OCI-LY3 (cell line): ENCODE measurements at regions not wholly inside any gene's neighbourhood (a gene's known extent, or its start where the extent isn't known, plus 50 kb on each side); places are given as distances from the start of the nearest gene placed in this dataset.

ENCODE experiments used
- H2AFZ ChIP-seq: fragments of 200-600, 300-600 bp; shearing (Covaris generic); 2 replicates; pipeline ENCODE4 v1.6.0; 2014; ENCODE audit warnings: antibody characterized with exemption, low read depth, low read length
- H3K27ac ChIP-seq: fragments of 200-600, 300-600 bp; sonication (generic); 2 replicates; pipeline ENCODE4 v1.5.1; 2014; ENCODE audit warnings: mild to moderate bottlenecking, low read length, moderate library complexity, mixed read lengths
- H3K27me3 ChIP-seq: fragments of 200-600, 300-600 bp; sonication (generic); 2 replicates; pipeline ENCODE4 v1.6.1; 2014; ENCODE audit warnings: low read depth, low read length, mixed read lengths
- H3K36me3 ChIP-seq: fragments of 200-600, 300-600 bp; sonication (generic); replicated peaks from 2 replicates; pipeline ENCODE3; 2014; ENCODE audit warnings: low read depth, low read length, mixed read lengths
- H3K4me1 ChIP-seq: fragments of 300-600, 200-600 bp; sonication (generic); 2 replicates; pipeline ENCODE4 v1.6.1; 2014; ENCODE audit warnings: low read length, mixed read lengths
- H3K4me2 ChIP-seq: fragments of 200-600, 300-600 bp; sonication (generic); 2 replicates; pipeline ENCODE4 v1.6.1; 2014; ENCODE audit warnings: low read length, mixed read lengths
- H3K4me3 ChIP-seq: fragments of 300-600, 200-600 bp; sonication (generic); 2 replicates; pipeline ENCODE4 v1.5.1; 2014; ENCODE audit warnings: antibody characterized with exemption, mild to moderate bottlenecking, low read length, moderate library complexity
- H3K79me2 ChIP-seq: fragments of 300-600, 200-600 bp; shearing (Covaris generic); 2 replicates; pipeline ENCODE4 v1.6.1; 2014; ENCODE audit warnings: mild to moderate bottlenecking, low read length, mixed read lengths
- H3K9ac ChIP-seq: fragments of 300-600, 200-600 bp; shearing (Covaris generic); 2 replicates; pipeline ENCODE4 v1.6.0; 2014; ENCODE audit warnings: mild to moderate bottlenecking, low read length, moderate library complexity
- H3K9me3 ChIP-seq: fragments of 200-600, 300-600 bp; shearing (Covaris generic); 2 replicates; pipeline ENCODE4 v1.6.1; 2014; ENCODE audit warnings: low read length, mixed read lengths; ENCODE audit not compliant: insufficient read depth
- H4K20me1 ChIP-seq: fragments of 200-600, 300-600 bp; sonication (generic); 2 replicates; pipeline ENCODE4 v1.6.1; 2016; ENCODE audit warnings: low read length, mixed read lengths; ENCODE audit not compliant: insufficient read depth
- CTCF ChIP-seq: fragments of 200-600, 300-600 bp; sonication (generic); IDR thresholded peaks from 2 replicates; pipeline ENCODE4 v1.5.1; 2014; ENCODE audit warnings: antibody characterized with exemption, low read length, low read depth
- EZH2phosphoT487 ChIP-seq: fragments of 200-600 bp; shearing (Covaris generic); IDR thresholded peaks from 2 replicates; pipeline ENCODE4 v1.6.1; 2018; ENCODE audit warnings: antibody characterized with exemption, mixed run types, low read depth

GRCh38 chr5:74322944-74323343 lies 317.6 kb downstream of the ENC1 start:
- no peaks in the 10 kb centered on the region for H3K36me3 ChIP-seq
- H3K9me3 ChIP-seq = no peaks in the 10 kb centered on the region
- no peaks in the 10 kb centered on the region for H3K79me2 ChIP-seq
- H3K4me3 ChIP-seq = no peak overlapping the region
- H3K27me3 ChIP-seq = no peaks in the 10 kb centered on the region
- H3K27ac ChIP-seq = no peak overlapping the region
- H3K4me2 ChIP-seq = no peak overlapping the region
- H3K4me1 ChIP-seq = no peaks in the 10 kb centered on the region
- no peaks in the 10 kb centered on the region for H4K20me1 ChIP-seq
- no peak overlapping the region for H2AFZ ChIP-seq
- no peak overlapping the region for H3K9ac ChIP-seq
- TF ChIP-seq EZH2phosphoT487 (no peak), CTCF (no peak)

GRCh38 chr5:74322191-74322590 lies 318.3 kb downstream of the ENC1 start:
- TF ChIP-seq EZH2phosphoT487 = no peak
- TF ChIP-seq CTCF = no peak
- H3K9ac ChIP-seq = no peak overlapping the region
- no peak overlapping the region for H3K27ac ChIP-seq
- H3K4me2 ChIP-seq = no peak overlapping the region
- no peaks in the 10 kb centered on the region for H3K27me3 ChIP-seq
- no peaks in the 10 kb centered on the region for H3K4me1 ChIP-seq
- no peaks in the 10 kb centered on the region for H3K36me3 ChIP-seq
- no peak overlapping the region for H2AFZ ChIP-seq
- no peaks in the 10 kb centered on the region for H3K79me2 ChIP-seq
- no peaks in the 10 kb centered on the region for H3K9me3 ChIP-seq
- no peak overlapping the region for H3K4me3 ChIP-seq
- no peaks in the 10 kb centered on the region for H4K20me1 ChIP-seq

GRCh38 chr5:74321326-74321725 lies 319.2 kb downstream of the ENC1 start:
- no peak for TF ChIP-seq EZH2phosphoT487
- no peak for TF ChIP-seq CTCF
- H2AFZ ChIP-seq = no peak overlapping the region
- no peaks in the 10 kb centered on the region for H3K27me3 ChIP-seq
- no peak overlapping the region for H3K4me2 ChIP-seq
- no peak overlapping the region for H3K4me3 ChIP-seq
- no peaks in the 10 kb centered on the region for H3K36me3 ChIP-seq
- no peaks in the 10 kb centered on the region for H3K79me2 ChIP-seq
- H3K27ac ChIP-seq = no peak overlapping the region
- H3K9ac ChIP-seq = no peak overlapping the region
- H3K9me3 ChIP-seq = no peaks in the 10 kb centered on the region
- H3K4me1 ChIP-seq = no peaks in the 10 kb centered on the region
- no peaks in the 10 kb centered on the region for H4K20me1 ChIP-seq

GRCh38 chr5:74320526-74320925 lies 320.0 kb downstream of the ENC1 start:
- no peaks in the 10 kb centered on the region for H3K27me3 ChIP-seq

More at GRCh38 chr5:74320526-74320925, 320.0 kb downstream of the ENC1 start:
- H4K20me1 ChIP-seq = no peaks in the 10 kb centered on the region
- TF ChIP-seq CTCF (no peak), EZH2phosphoT487 (no peak)
- no peaks in the 10 kb centered on the region for H3K79me2 ChIP-seq
- no peak overlapping the region for H3K4me2 ChIP-seq
- H3K27ac ChIP-seq = no peak overlapping the region
- no peak overlapping the region for H3K9ac ChIP-seq
- no peaks in the 10 kb centered on the region for H3K36me3 ChIP-seq
- peaks cover 6% of the 10 kb centered on the region; the same call in 1 of the 2 replicates for H3K4me1 ChIP-seq
- H2AFZ ChIP-seq = no peak overlapping the region
- no peaks in the 10 kb centered on the region for H3K9me3 ChIP-seq
- H3K4me3 ChIP-seq = no peak overlapping the region
